Stimulated activated CD8-positive, alpha-beta memory T cell treated with anti-CD3 and anti-CD28 coated beads, Interleukin-12 subunit alpha, Interleukin-12 subunit beta, amount 100 ng/mL, for 4 hours (primary cell): ENCODE measurements at regions not wholly inside any gene's neighbourhood (a gene's known extent, or its start where the extent isn't known, plus 50 kb on each side); places are given as distances from the start of the nearest gene placed in this dataset.
A peak's percentile ranks its signal among the peaks of the same experiment; 100 is the strongest.

ENCODE experiments used
- DNase-seq: peaks from one replicate; pipeline ENCODE4 v3.0.0-alpha.2; 2020; ENCODE audit warnings: low read depth

DNA sequence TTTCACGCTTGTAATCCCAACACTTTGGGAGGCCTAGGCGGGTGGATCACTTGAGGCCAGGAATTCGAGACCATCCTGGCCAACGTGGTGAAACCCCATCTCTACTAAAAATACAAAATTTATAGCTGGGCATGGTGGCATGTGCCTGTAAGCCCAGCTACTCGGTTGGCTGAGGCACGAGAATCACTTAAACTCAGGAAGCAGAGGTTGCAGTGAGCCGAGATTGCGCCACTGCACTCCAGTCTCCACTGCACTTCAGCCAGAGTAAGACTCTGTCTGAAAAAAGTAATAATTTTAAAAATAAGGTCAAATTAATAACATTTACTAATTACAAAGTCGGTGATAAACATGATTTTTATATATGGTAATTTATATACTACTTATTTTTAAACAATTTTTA is 155.9 kb downstream of the AXIN2 start:
- DNase-seq: no peak

- no peak for DNase-seq
These were observed 156.7 kb downstream of the AXIN2 start for GRCh38 chr17:65404761-65405160.

DNA sequence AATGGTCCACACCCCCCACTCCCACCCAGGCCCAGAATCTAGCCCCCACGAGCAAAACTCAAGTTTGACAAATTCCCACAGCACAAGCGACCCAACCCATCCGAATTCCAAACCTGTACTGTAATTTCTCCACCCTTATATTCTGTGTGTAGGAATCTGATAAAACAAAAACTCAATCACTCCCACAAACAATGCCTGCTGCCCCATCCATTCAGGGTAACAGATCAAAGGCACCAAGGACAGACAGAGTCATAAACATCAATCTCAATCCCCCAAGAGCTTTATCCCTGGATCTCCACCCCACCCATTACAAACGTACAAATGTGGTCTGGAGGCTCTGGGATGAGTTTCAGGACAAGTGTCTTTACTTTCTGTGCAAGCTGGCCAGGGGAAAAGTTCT is 157.8 kb downstream of the AXIN2 start:
- DNase-seq: no peak

DNA sequence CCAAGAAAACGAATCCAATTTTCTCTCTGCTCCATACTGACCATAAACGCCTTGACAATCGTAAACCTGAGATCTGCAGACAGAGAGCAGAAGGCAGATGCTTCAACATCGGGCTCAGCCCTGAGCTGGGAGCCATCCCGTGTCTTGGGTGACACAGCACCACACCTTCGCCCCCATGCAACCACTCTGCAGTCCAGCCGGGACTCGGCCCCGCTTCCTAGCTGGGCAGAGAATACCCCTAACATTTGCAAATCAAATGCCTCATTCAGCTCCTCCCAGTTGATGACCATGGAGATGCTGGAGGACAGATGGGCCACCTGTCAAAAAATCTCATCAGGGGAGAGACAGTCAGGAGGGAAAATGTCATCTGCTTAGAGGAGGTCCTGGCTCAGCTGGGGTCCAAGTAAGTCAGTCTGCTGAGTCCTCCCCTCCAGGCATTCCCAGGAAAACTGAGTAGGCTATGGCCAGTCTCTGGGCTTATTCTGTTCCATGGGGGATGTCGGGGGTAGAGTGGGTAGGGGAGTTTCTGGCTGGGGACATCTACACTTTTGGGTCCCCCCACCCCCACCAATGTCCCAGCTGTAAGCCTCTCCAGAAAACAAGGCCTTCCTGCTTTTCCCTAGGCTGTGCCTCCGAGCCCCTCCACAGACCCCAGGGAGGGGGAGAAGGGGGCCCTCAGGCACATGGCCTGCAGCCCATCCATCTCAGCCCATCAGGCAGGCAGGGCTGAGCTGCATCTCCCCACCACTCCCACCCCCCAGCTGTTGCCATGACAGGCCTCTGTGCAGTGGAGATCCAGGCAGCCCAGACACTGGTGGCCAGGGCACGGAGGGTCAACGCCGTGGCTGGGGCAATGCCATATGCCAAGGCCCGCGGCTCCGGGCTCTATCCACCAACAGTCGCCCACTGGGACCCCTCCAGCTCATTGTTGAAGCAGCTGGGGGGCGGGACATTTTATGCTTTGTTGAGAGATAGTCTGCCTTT is 158.6 kb downstream of the AXIN2 start:
- DNase-seq: no peak

GRCh38 chr17:65401561-65401960 is 159.9 kb downstream of the AXIN2 start:
- DNase-seq: no peak

GRCh38 chr17:65400701-65401100 is 160.7 kb downstream of the AXIN2 start:
- no peak for DNase-seq

- DNase-seq: no peak
These were observed 163.2 kb downstream of the AXIN2 start for GRCh38 chr17:65398040-65398787.

- no peak for DNase-seq
These were observed 165.5 kb downstream of the AXIN2 start for GRCh38 chr17:65395924-65396323.

GRCh38 chr17:65394811-65395472 is 166.5 kb downstream of the AXIN2 start:
- DNase-seq: no peak

DNA sequence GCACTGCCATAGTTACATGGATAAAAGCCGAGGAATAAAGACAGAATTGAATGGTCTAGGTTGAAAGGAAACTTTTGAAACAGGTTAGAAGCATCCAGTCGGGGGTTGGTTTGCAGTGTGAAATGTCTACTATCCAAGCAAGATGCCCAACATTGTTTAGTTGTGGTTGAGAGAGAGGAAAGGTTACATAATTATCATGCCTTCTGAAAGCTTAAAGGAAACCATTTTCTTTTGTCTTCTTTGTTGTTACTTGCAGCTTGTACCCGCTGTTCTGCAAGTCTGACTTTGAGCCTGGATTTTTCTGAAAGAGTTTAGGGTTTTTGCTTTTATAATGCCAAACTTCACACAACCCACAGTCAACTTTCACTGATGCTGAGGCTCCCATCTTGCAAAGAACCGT is 167.9 kb downstream of the AXIN2 start:
- DNase-seq: no peak

- no peak for DNase-seq
These were observed 171.5 kb downstream of the AXIN2 start for GRCh38 chr17:65389949-65390348.

- DNase-seq: no peak
These were observed 172.0 kb downstream of the AXIN2 start for GRCh38 chr17:65389426-65389825.

GRCh38 chr17:65388911-65389310 is 172.5 kb downstream of the AXIN2 start:
- no peak for DNase-seq

GRCh38 chr17:65387322-65387721 is 174.1 kb downstream of the AXIN2 start:
- DNase-seq: no peak

GRCh38 chr17:65385726-65386125 is 175.7 kb downstream of the AXIN2 start:
- DNase-seq: no peak

DNA sequence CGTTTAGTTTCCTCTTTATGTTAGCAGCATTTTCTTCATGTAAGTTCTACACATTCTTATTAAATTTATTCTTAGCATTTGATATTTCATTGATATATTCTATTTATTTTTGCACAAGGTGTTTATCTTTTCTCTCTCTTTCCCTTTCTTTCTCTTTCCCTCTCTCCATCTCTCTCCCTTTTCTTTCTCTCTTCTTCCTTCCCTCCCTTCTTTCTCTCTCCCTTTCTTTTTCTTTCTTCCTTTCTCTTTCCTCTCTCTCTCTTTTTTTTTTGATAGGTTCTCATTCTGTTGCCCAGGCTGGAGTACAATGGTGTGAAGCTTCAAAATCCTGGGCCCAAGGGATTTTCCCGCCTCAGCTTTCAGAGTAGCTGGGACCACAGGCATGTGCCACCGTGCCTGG is 176.4 kb downstream of the AXIN2 start:
- DNase-seq: no peak

GRCh38 chr17:65381152-65381551 is 180.3 kb downstream of the AXIN2 start:
- no peak for DNase-seq

DNA sequence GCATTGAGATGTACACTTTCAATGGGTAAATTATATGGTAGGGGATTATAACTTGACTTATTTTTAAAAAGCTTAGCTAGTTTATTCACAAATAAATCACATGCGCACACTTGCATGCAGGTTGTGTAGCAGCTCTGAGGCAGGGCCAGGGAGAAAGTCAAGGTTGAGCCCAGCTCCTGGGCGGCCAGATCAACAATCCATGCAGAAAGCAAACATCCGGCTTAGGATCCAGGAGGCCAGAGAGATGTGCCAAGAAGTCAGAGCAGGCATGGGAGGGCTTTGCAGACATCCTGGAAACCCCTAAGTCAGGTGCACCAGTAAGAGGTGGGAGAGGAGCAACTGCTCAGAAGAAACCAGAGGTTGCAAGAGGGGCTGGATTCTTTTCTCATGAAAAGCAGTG is 186.5 kb downstream of the AXIN2 start:
- no peak for DNase-seq

GRCh38 chr17:65371702-65372101 is 189.7 kb downstream of the AXIN2 start:
- no peak for DNase-seq

GRCh38 chr17:65370669-65371131 is 190.7 kb downstream of the AXIN2 start:
- DNase-seq: no peak

GRCh38 chr17:65368341-65368740 is 193.1 kb downstream of the AXIN2 start:
- no peak for DNase-seq

- DNase-seq: peak; percentile 23
These were observed 195.2 kb downstream of the AXIN2 start for GRCh38 chr17:65366102-65366844.
